SK-N-SH (cell line): ENCODE measurements at regions not wholly inside any gene's neighbourhood (a gene's known extent, or its start where the extent isn't known, plus 50 kb on each side); places are given as distances from the start of the nearest gene placed in this dataset.

Experiments
- EP300 ChIP-seq, 2 experiments: IDR thresholded peaks; 2 replicates each; pipeline versions ENCODE4 v1.4.0 to v1.6.1; 2012; ENCODE audit warnings: borderline replicate concordance in 1 of 2, low read depth in 1 of 2, low read length in 1 of 2
- JUND ChIP-seq: IDR thresholded peaks from 2 replicates; pipeline ENCODE4 v1.4.0; 2012
- MXI1 ChIP-seq: IDR thresholded peaks from 2 replicates; pipeline ENCODE4 v1.6.1; 2012; ENCODE audit warnings: mild to moderate bottlenecking, low read depth, low read length, improper control_type of control experiment
- NRF1 ChIP-seq: IDR thresholded peaks from 2 replicates; pipeline ENCODE4 v1.6.1; 2012; ENCODE audit warnings: low read depth, mild to moderate bottlenecking, low read length
- POLR2AphosphoS5 ChIP-seq: IDR thresholded peaks from 2 replicates; pipeline ENCODE4 v1.6.1; 2012; ENCODE audit warnings: low read depth, low read length
- RAD21 ChIP-seq: IDR thresholded peaks from 2 replicates; pipeline ENCODE4 v1.6.1; 2012; ENCODE audit warnings: mild to moderate bottlenecking, low read length
- RCOR1 ChIP-seq: fragments of 150-350 bp; IDR thresholded peaks from 2 replicates; pipeline ENCODE4 v1.6.1; 2017; ENCODE audit warnings: antibody characterized with exemption, low read length
- RFX5 ChIP-seq: IDR thresholded peaks from 2 replicates; pipeline ENCODE4 v1.6.1; 2012; ENCODE audit warnings: mild to moderate bottlenecking, improper control_type of control experiment, low read length
- RXRA ChIP-seq: IDR thresholded peaks from 2 replicates; pipeline ENCODE4 v1.4.0; 2012; ENCODE audit warnings: low read depth, mild to moderate bottlenecking, borderline replicate concordance
- SIN3A ChIP-seq: IDR thresholded peaks from 2 replicates; pipeline ENCODE4 v1.6.1; 2012; ENCODE audit warnings: low read depth, mild to moderate bottlenecking, low read length, moderate library complexity, borderline replicate concordance
- TAF1 ChIP-seq: IDR thresholded peaks from 2 replicates; pipeline ENCODE4 v1.6.1; 2012; ENCODE audit warnings: low read depth, mild to moderate bottlenecking, low read length, moderate library complexity, borderline replicate concordance
- TF ChIP-seq, protein P1 (sequence below): fragments of 200-600 bp; sonication (generic); IDR thresholded peaks from 2 replicates; pipeline ENCODE4 v1.6.1; 2017; ENCODE audit warnings: antibody characterized with exemption, mild to moderate bottlenecking, moderate library complexity
- TF ChIP-seq, protein P2 (sequence below): IDR thresholded peaks from 2 replicates; pipeline ENCODE4 v1.6.1; 2012; ENCODE audit warnings: mild to moderate bottlenecking, low read depth, low read length, moderate library complexity

DNA sequence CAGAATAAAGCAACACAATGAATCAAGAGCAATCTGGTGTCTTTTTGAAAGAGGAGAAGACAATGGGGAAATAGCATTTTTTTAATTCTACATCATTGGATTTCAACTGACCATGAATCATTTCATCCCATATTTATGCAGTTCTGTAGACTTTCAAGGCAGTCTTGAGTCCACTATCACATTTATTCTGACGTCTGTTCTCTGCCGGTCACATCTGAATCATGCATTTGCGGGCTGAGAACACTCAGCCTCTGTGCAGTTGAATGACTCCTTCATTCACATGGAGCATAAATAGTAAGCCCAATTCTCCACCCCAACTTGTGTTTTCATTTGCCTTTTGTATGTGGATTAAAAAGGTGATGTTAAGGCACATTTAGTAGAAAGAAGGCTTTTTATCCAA is 128.2 kb downstream of the AKAIN1 start:
- TF ChIP-seq SIN3A (no peak), RAD21 (no peak), TAF1 (no peak), JUND (no peak), NRF1 (no peak), MXI1 (no peak), RXRA (no peak), RCOR1 (no peak), POLR2AphosphoS5 (no peak), EP300 (IDR thresholded peaks at IDR 0.05; ENCODE audit: borderline replicate concordance in 1 of 2, low read depth in 1 of 2, low read length in 1 of 2) (no peak), RFX5 (no peak)
- TF ChIP-seq, protein P1, sequence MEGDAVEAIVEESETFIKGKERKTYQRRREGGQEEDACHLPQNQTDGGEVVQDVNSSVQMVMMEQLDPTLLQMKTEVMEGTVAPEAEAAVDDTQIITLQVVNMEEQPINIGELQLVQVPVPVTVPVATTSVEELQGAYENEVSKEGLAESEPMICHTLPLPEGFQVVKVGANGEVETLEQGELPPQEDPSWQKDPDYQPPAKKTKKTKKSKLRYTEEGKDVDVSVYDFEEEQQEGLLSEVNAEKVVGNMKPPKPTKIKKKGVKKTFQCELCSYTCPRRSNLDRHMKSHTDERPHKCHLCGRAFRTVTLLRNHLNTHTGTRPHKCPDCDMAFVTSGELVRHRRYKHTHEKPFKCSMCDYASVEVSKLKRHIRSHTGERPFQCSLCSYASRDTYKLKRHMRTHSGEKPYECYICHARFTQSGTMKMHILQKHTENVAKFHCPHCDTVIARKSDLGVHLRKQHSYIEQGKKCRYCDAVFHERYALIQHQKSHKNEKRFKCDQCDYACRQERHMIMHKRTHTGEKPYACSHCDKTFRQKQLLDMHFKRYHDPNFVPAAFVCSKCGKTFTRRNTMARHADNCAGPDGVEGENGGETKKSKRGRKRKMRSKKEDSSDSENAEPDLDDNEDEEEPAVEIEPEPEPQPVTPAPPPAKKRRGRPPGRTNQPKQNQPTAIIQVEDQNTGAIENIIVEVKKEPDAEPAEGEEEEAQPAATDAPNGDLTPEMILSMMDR, result no peak
- TF ChIP-seq, protein P2, sequence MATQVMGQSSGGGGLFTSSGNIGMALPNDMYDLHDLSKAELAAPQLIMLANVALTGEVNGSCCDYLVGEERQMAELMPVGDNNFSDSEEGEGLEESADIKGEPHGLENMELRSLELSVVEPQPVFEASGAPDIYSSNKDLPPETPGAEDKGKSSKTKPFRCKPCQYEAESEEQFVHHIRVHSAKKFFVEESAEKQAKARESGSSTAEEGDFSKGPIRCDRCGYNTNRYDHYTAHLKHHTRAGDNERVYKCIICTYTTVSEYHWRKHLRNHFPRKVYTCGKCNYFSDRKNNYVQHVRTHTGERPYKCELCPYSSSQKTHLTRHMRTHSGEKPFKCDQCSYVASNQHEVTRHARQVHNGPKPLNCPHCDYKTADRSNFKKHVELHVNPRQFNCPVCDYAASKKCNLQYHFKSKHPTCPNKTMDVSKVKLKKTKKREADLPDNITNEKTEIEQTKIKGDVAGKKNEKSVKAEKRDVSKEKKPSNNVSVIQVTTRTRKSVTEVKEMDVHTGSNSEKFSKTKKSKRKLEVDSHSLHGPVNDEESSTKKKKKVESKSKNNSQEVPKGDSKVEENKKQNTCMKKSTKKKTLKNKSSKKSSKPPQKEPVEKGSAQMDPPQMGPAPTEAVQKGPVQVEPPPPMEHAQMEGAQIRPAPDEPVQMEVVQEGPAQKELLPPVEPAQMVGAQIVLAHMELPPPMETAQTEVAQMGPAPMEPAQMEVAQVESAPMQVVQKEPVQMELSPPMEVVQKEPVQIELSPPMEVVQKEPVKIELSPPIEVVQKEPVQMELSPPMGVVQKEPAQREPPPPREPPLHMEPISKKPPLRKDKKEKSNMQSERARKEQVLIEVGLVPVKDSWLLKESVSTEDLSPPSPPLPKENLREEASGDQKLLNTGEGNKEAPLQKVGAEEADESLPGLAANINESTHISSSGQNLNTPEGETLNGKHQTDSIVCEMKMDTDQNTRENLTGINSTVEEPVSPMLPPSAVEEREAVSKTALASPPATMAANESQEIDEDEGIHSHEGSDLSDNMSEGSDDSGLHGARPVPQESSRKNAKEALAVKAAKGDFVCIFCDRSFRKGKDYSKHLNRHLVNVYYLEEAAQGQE, result no peak
